ENCODE measurements at regions not wholly inside any gene's neighbourhood (a gene's known extent, or its start where the extent isn't known, plus 50 kb on each side); places are given as distances from the start of the nearest gene placed in this dataset.

GRCh38 chr4:111798840-111799239 is 346.4 kb upstream of the FAM241A start:
- TF ChIP-seq CTCF (conservative IDR thresholded peaks at IDR 0.05 in 1 of 2, IDR thresholded peaks at IDR 0.05 in 1 of 2; ENCODE audit: extremely low read depth in 1 of 2, insufficient read depth in 1 of 2, low read depth in 1 of 2, low read length in 2 of 2) (peak in 1 of 2 donors; percentile 37), EZH2 (IDR thresholded peaks at IDR 0.05; ENCODE audit: borderline replicate concordance, low read length) (no peak)

Measured in mammary epithelial cell (primary cell).